Uterus (tissue), 3 donors: ENCODE measurements at regions not wholly inside any gene's neighbourhood (a gene's known extent, or its start where the extent isn't known, plus 50 kb on each side); places are given as distances from the start of the nearest gene placed in this dataset.

Experiments
- DNase-seq, 2 donors: peaks; one replicate each; pipeline ENCODE4 v3.0.0-alpha.2; 2019 to 2020
- H3K27ac ChIP-seq, 2 donors: fragments of 200-600 bp; sonication (generic); 1 replicate in 1 of 2; 2 replicates in 1 of 2; pipeline ENCODE4 v1.5.1; 2016 to 2018
- H3K27me3 ChIP-seq, 2 donors: fragments of 200-600 bp; sonication (generic); one replicate each; pipeline ENCODE4 v1.5.1; 2018 to 2019; ENCODE audit warnings: control low read depth in 1 of 2
- H3K36me3 ChIP-seq, 2 donors: fragments of 200-600 bp; sonication (generic); one replicate each; pipeline ENCODE4 v1.5.1; 2019; ENCODE audit warnings: control low read depth in 1 of 2
- H3K4me1 ChIP-seq, 2 donors: fragments of 200-600 bp; sonication (generic); one replicate each; pipeline ENCODE4 v1.5.1; 2018 to 2019; ENCODE audit warnings: control low read depth in 1 of 2
- H3K4me3 ChIP-seq, 2 donors: fragments of 200-600 bp; sonication (generic); 1 replicate in 1 of 2; 2 replicates in 1 of 2; pipeline ENCODE4 v1.5.1; 2018 to 2019; ENCODE audit warnings: mild to moderate bottlenecking in 1 of 2
- H3K9me3 ChIP-seq, 2 donors: fragments of 200-600 bp; sonication (generic); one replicate each; pipeline ENCODE4 v1.5.1; 2019; ENCODE audit warnings: control low read depth in 1 of 2
- POLR2A ChIP-seq, 2 donors: fragments of 450-650 bp; IDR thresholded peaks; one replicate each; pipeline ENCODE4 v1.6.1; 2016; ENCODE audit warnings: antibody characterized with exemption in 2 of 2, mild to moderate bottlenecking in 1 of 2, moderate library complexity in 1 of 2
- intact Hi-C: fragments of 100-400 bp; cut with DNase I; formaldehyde crosslinking; loops from one replicate; pipeline ENCODE4 v1.15.1; 2023; ENCODE audit warnings: low total_unique reads
- TF ChIP-seq, protein P1 (sequence below), 4 experiments: fragments of 200-600 bp in 2 of 4; fragments of 450-650 bp in 2 of 4; sonication (generic) in 2 of 4; IDR thresholded peaks; one replicate each; pipeline ENCODE4 v1.5.1; 2016 to 2019; ENCODE audit warnings: antibody characterized with exemption in 4 of 4, mild to moderate bottlenecking in 2 of 4, moderate library complexity in 1 of 4
- donor health status: DM: yes; HTN: yes; CAD: no.

DNA sequence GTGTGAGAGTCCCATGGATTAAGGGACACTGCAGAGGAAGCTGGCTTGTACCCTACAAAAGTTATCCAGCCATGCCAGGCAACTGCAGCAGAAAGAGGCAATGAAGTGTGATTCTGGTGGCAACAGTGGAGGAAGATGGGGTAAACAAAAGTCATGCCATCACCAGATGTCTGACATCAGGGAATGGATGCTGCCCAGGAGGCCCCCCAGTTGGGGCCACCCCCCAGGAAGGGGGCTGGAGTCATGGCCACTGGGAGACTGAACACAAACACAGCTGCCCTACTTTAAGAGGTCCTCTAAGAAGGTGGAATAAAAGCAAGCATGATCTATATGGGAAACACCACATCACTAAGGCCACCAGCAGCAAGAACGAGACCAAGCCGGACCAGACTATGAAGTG, 235.3 kb downstream of the KLF12 start:
- H3K27ac ChIP-seq: no peak overlapping the region
- TF ChIP-seq, protein P1, sequence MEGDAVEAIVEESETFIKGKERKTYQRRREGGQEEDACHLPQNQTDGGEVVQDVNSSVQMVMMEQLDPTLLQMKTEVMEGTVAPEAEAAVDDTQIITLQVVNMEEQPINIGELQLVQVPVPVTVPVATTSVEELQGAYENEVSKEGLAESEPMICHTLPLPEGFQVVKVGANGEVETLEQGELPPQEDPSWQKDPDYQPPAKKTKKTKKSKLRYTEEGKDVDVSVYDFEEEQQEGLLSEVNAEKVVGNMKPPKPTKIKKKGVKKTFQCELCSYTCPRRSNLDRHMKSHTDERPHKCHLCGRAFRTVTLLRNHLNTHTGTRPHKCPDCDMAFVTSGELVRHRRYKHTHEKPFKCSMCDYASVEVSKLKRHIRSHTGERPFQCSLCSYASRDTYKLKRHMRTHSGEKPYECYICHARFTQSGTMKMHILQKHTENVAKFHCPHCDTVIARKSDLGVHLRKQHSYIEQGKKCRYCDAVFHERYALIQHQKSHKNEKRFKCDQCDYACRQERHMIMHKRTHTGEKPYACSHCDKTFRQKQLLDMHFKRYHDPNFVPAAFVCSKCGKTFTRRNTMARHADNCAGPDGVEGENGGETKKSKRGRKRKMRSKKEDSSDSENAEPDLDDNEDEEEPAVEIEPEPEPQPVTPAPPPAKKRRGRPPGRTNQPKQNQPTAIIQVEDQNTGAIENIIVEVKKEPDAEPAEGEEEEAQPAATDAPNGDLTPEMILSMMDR (IDR thresholded peaks at IDR 0.05): no peak
- TF ChIP-seq POLR2A (IDR thresholded peaks at IDR 0.05): no peak
- no peak for DNase-seq
- no peak overlapping the region for H3K4me3 ChIP-seq
- H3K9me3 ChIP-seq: no peaks in the 10 kb centered on the region
- intact Hi-C loops: no loop called here
- no peaks in the 10 kb centered on the region for H3K4me1 ChIP-seq
- no peaks in the 10 kb centered on the region for H3K27me3 ChIP-seq
- no peaks in the 10 kb centered on the region for H3K36me3 ChIP-seq

DNA sequence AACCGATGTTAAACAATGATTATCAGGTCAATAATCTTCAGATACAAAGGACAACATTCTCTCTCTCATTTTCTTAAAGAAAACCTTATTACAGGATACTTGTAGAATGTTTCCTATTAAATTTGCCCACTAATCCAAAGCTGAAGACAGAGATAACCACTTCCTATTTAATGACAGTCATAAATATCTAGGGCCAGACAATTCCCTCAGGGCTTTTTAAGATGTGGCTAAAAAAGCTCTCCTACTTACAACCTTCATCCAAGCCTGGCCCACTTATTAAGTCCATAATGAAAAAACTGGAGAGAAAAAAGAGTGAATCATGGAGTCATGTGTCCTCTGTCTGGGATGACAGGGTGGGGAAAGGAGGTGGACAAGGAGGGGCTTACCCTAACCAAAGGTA, 235.9 kb downstream of the KLF12 start:
- TF ChIP-seq, protein P1 (IDR thresholded peaks at IDR 0.05): no peak
- no peak for TF ChIP-seq POLR2A (IDR thresholded peaks at IDR 0.05)
- no peak for DNase-seq

DNA sequence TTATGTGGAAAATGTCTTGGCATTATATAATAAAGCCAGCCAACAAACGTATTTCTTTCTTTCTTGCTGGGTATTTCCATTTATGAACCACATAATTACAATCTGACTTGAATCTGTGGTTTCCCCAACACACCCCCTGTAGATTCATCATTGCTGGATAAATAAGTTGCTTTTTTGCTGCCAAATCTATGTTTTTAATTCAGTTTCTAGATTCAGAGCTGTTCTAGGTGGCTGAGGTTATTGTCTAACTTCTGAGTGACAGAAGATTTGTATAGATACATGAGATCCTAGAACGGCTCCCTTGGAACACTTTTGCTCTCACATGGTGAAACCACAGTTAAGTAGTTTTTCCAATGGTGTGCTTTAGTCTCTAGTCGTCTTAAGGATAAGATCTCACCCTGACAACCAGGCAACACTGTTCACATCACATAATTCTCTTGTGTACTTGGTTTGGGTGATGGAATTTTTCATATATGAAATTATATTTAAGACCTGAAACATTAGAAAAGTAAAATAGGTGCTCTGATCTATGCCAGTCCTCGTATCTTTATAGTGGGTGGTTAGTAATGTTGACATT, 239.1 kb downstream of the KLF12 start:
- intact Hi-C loops: no loop called here
- H3K4me3 ChIP-seq: no peak overlapping the region
- H3K9me3 ChIP-seq: no peaks in the 10 kb centered on the region
- H3K36me3 ChIP-seq: no peaks in the 10 kb centered on the region
- TF ChIP-seq POLR2A (IDR thresholded peaks at IDR 0.05): no peak
- TF ChIP-seq, protein P1 (IDR thresholded peaks at IDR 0.05): no peak
- no peak for DNase-seq
- H3K4me1 ChIP-seq: no peaks in the 10 kb centered on the region
- H3K27me3 ChIP-seq: no peaks in the 10 kb centered on the region
- H3K27ac ChIP-seq: no peak overlapping the region

More for the DNA sequence above, 235.9 kb downstream of the KLF12 start:
- Histone ChIP-seq H3K4me3 (no peak overlapping the region), H3K9me3 (no peaks in the 10 kb centered on the region), H3K27me3 (no peaks in the 10 kb centered on the region), H3K4me1 (no peaks in the 10 kb centered on the region), H3K27ac (no peak overlapping the region), H3K36me3 (no peaks in the 10 kb centered on the region)
- intact Hi-C loops: no loop called here

DNA sequence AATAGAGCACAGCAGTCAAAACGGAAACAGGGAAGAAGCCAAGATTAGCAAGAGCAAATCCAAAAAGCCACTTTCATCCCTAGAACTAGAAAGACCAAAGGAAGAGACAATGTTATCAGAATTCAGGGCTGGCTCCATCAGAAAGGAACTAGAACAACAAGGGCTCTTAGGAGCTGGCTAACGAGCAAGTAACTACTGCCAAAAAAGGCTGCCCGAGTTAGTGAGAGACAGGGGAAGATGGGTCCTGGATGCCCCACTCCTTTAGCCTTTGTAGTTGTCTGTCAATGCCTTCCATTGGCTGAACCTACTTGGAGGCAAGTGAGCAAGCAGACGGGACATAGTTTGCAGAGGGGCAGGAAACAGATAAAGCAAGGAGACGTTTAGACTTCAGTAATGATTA, 240.4 kb downstream of the KLF12 start:
- Histone ChIP-seq H3K9me3 (no peaks in the 10 kb centered on the region), H3K4me1 (no peaks in the 10 kb centered on the region), H3K4me3 (no peak overlapping the region), H3K27me3 (no peaks in the 10 kb centered on the region), H3K27ac (no peak overlapping the region), H3K36me3 (no peaks in the 10 kb centered on the region)
- TF ChIP-seq POLR2A (IDR thresholded peaks at IDR 0.05): no peak
- TF ChIP-seq, protein P1 (IDR thresholded peaks at IDR 0.05): no peak
- DNase-seq: no peak
- intact Hi-C loops: no loop called here

DNA sequence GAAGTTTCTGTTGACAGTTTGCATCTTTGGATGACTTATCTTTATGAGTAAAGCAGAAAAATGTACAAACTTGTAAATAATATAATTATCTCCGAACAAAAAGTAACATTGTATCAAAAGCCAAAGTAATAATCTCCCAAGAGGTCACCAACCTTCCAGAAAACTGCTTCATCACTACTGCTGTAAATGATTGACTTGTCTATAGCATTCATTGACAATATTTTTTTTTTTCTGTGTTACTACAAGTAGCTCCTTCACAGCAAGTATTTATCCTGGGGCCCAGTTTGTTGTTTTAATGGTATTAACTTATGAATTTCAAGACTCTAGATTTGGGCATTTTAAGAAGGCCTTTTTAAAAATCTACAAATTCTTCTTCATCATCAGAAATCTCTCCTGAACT, 242.4 kb downstream of the KLF12 start:
- no peaks in the 10 kb centered on the region for H3K4me1 ChIP-seq
- no peak for DNase-seq
- H3K27me3 ChIP-seq: no peaks in the 10 kb centered on the region
- TF ChIP-seq, protein P1 (IDR thresholded peaks at IDR 0.05): no peak
- no peak for TF ChIP-seq POLR2A (IDR thresholded peaks at IDR 0.05)
- no peak overlapping the region for H3K27ac ChIP-seq
- no peaks in the 10 kb centered on the region for H3K9me3 ChIP-seq
- no peak overlapping the region for H3K4me3 ChIP-seq
- intact Hi-C loops: no loop called here
- H3K36me3 ChIP-seq: no peaks in the 10 kb centered on the region
